WI38 (cell line): ENCODE measurements at regions not wholly inside any gene's neighbourhood (a gene's known extent, or its start where the extent isn't known, plus 50 kb on each side); places are given as distances from the start of the nearest gene placed in this dataset.

ENCODE experiments used
- H3K4me3 ChIP-seq: 2 replicates; pipeline ENCODE4 v1.5.1; 2011; ENCODE audit warnings: low read depth, mild to moderate bottlenecking, control low read depth, low read length
- CTCF ChIP-seq: IDR thresholded peaks from 2 replicates; pipeline ENCODE4 v1.5.1; 2012; ENCODE audit warnings: low read depth, mild to moderate bottlenecking, control low read depth, low read length

GRCh38 chr13:65733110-65733509 is 1497.0 kb downstream of the PCDH9 start:
- H3K4me3 ChIP-seq = no peak overlapping the region
- TF ChIP-seq CTCF = no peak

- no peak overlapping the region for H3K4me3 ChIP-seq
- no peak for TF ChIP-seq CTCF
Observed at GRCh38 chr13:65727070-65727469, 1503.1 kb downstream of the PCDH9 start.

- TF ChIP-seq CTCF = no peak
- no peak overlapping the region for H3K4me3 ChIP-seq
Observed at GRCh38 chr13:65725006-65725405, 1505.1 kb downstream of the PCDH9 start.

GRCh38 chr13:65724226-65724625 is 1505.9 kb downstream of the PCDH9 start:
- H3K4me3 ChIP-seq = no peak overlapping the region
- no peak for TF ChIP-seq CTCF

GRCh38 chr13:65722506-65722905 is 1507.6 kb downstream of the PCDH9 start:
- no peak for TF ChIP-seq CTCF
- no peak overlapping the region for H3K4me3 ChIP-seq

- no peak for TF ChIP-seq CTCF
Observed at GRCh38 chr13:65719831-65720230, 1510.3 kb downstream of the PCDH9 start.

GRCh38 chr13:65710514-65710913 is 1519.6 kb downstream of the PCDH9 start:
- H3K4me3 ChIP-seq = no peak overlapping the region
- no peak for TF ChIP-seq CTCF

More at GRCh38 chr13:65719831-65720230, 1510.3 kb downstream of the PCDH9 start:
- H3K4me3 ChIP-seq = no peak overlapping the region
